OCI-LY1 (cell line): ENCODE measurements at regions not wholly inside any gene's neighbourhood (a gene's known extent, or its start where the extent isn't known, plus 50 kb on each side); places are given as distances from the start of the nearest gene placed in this dataset.

ENCODE experiments used
- H2AFZ ChIP-seq: fragments of 200-600 bp; sonication (generic), shearing (Covaris generic); 2 replicates; pipeline ENCODE4 v1.6.0; 2014; ENCODE audit warnings: antibody characterized with exemption, mild to moderate bottlenecking, low read length
- H3F3A ChIP-seq: fragments of 200-600 bp; sonication (generic), shearing (Covaris generic); 2 replicates; pipeline ENCODE4 v1.6.0; 2014; ENCODE audit warnings: mild to moderate bottlenecking, antibody characterized with exemption, low read length, moderate library complexity; ENCODE audit not compliant: insufficient read depth
- H3K27ac ChIP-seq: fragments of 200-600 bp; sonication (generic); 2 replicates; pipeline ENCODE4 v1.5.1; 2014; ENCODE audit warnings: low read length, mixed run types, mild to moderate bottlenecking, low read depth; ENCODE audit not compliant: poor library complexity, severe bottlenecking
- H3K27me3 ChIP-seq: fragments of 200-600 bp; sonication (generic); 2 replicates; pipeline ENCODE4 v1.6.0; 2014; ENCODE audit warnings: antibody characterized with exemption, mild to moderate bottlenecking, low read length, moderate library complexity; ENCODE audit not compliant: insufficient read depth
- H3K36me3 ChIP-seq: fragments of 200-600 bp; sonication (generic); 2 replicates; pipeline ENCODE4 v1.6.1; 2014; ENCODE audit warnings: mild to moderate bottlenecking, antibody characterized with exemption, low read length, moderate library complexity, mixed read lengths; ENCODE audit not compliant: insufficient read depth
- H3K4me1 ChIP-seq: fragments of 200-600 bp; sonication (generic); 2 replicates; pipeline ENCODE4 v1.5.1; 2014; ENCODE audit warnings: mild to moderate bottlenecking, low read length, moderate library complexity; ENCODE audit not compliant: insufficient read depth, severe bottlenecking
- H3K4me2 ChIP-seq: fragments of 200-600 bp; sonication (generic), shearing (Covaris generic); 2 replicates; pipeline ENCODE4 v1.6.1; 2014; ENCODE audit warnings: low read length
- H3K4me3 ChIP-seq: fragments of 200-600 bp; sonication (generic); 2 replicates; pipeline ENCODE4 v1.5.1; 2014; ENCODE audit warnings: low read length, low read depth, mild to moderate bottlenecking, mixed read lengths; ENCODE audit not compliant: poor library complexity, severe bottlenecking
- H3K79me2 ChIP-seq: fragments of 200-600 bp; shearing (Covaris generic); 2 replicates; pipeline ENCODE4 v1.6.1; 2016; ENCODE audit warnings: mixed run types, low read length, mixed read lengths; ENCODE audit not compliant: insufficient read depth
- H3K9ac ChIP-seq: fragments of 200-600 bp; sonication (generic), shearing (Covaris generic); 2 replicates; pipeline ENCODE4 v1.6.1; 2014; ENCODE audit warnings: mild to moderate bottlenecking, low read length, mixed read lengths
- H3K9me2 ChIP-seq: fragments of 200-600 bp; sonication (generic), shearing (Covaris generic); 2 replicates; pipeline ENCODE4 v1.6.1; 2014; ENCODE audit warnings: low read depth, mild to moderate bottlenecking, low read length, mixed read lengths
- H3K9me3 ChIP-seq: fragments of 200-600 bp; shearing (Covaris generic); 2 replicates; pipeline ENCODE4 v1.6.1; 2014; ENCODE audit warnings: low read length, mixed read lengths
- H4K20me1 ChIP-seq: fragments of 200-600 bp; sonication (generic), shearing (Covaris generic); 2 replicates; pipeline ENCODE4 v1.6.0; 2016; ENCODE audit warnings: mild to moderate bottlenecking, low read length; ENCODE audit not compliant: insufficient read depth
- EZH2 ChIP-seq: fragments of 200-600 bp; sonication (generic), shearing (Covaris generic); IDR thresholded peaks from 2 replicates; pipeline ENCODE4 v1.8.0; 2017; ENCODE audit warnings: borderline replicate concordance, mixed run types, mild to moderate bottlenecking, antibody characterized with exemption, low read length, moderate library complexity, mixed read lengths
- TF ChIP-seq, protein P1 (sequence below): fragments of 200-600 bp; sonication (generic), shearing (Covaris generic); IDR thresholded peaks from 2 replicates; pipeline ENCODE4 v1.5.1; 2017; ENCODE audit warnings: mild to moderate bottlenecking, antibody characterized with exemption, low read length, moderate library complexity, mixed read lengths

GRCh38 chr5:142221091-142221860, 103.5 kb downstream of the SPRY4 start:
- H3F3A ChIP-seq = no peaks in the 10 kb centered on the region

DNA sequence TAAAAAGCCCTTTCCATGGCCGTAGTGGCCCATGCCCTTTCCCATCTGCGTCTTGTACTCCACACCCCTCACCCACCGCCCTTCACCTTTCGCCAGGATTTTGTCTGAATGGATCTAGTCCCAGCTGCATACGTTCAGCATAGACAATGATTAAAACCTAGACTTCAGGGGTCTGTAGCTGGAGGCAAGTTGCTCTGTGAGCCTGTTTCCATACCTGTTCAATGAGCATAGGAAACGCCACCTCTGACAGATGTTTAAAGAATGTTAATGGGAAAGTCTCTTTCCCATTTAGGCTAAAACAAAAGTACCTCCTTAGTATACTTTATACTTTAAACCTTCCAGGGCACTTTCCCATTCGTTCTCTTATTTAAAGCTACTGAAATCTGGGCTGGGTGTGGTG, 105.7 kb downstream of the SPRY4 start:
- Histone ChIP-seq H3K4me3 (no peak overlapping the region), H3K9ac (no peak overlapping the region), H3K9me3 (no peaks in the 10 kb centered on the region), H3K27ac (no peak overlapping the region), H3K4me2 (no peak overlapping the region), H2AFZ (no peak overlapping the region), H3K36me3 (no peaks in the 10 kb centered on the region), H3K4me1 (peaks cover 11% of the 10 kb centered on the region), H3K9me2 (no peaks in the 10 kb centered on the region), H4K20me1 (no peaks in the 10 kb centered on the region), H3K27me3 (peaks cover 3% of the 10 kb centered on the region; the same call in 1 of the 2 replicates), H3F3A (no peaks in the 10 kb centered on the region), H3K79me2 (no peaks in the 10 kb centered on the region)
- TF ChIP-seq, protein P1, sequence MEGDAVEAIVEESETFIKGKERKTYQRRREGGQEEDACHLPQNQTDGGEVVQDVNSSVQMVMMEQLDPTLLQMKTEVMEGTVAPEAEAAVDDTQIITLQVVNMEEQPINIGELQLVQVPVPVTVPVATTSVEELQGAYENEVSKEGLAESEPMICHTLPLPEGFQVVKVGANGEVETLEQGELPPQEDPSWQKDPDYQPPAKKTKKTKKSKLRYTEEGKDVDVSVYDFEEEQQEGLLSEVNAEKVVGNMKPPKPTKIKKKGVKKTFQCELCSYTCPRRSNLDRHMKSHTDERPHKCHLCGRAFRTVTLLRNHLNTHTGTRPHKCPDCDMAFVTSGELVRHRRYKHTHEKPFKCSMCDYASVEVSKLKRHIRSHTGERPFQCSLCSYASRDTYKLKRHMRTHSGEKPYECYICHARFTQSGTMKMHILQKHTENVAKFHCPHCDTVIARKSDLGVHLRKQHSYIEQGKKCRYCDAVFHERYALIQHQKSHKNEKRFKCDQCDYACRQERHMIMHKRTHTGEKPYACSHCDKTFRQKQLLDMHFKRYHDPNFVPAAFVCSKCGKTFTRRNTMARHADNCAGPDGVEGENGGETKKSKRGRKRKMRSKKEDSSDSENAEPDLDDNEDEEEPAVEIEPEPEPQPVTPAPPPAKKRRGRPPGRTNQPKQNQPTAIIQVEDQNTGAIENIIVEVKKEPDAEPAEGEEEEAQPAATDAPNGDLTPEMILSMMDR = no peak
- no peak for TF ChIP-seq EZH2

More at GRCh38 chr5:142221091-142221860, 103.5 kb downstream of the SPRY4 start:
- H3K27ac ChIP-seq = no peak overlapping the region
- H3K36me3 ChIP-seq = no peaks in the 10 kb centered on the region
- H3K27me3 ChIP-seq = peaks cover 3% of the 10 kb centered on the region; the same call in 1 of the 2 replicates
- TF ChIP-seq EZH2 = no peak
- TF ChIP-seq, protein P1 = no peak
- H3K4me1 ChIP-seq = peaks cover 11% of the 10 kb centered on the region
- H2AFZ ChIP-seq = no peak overlapping the region
- H3K9me3 ChIP-seq = no peaks in the 10 kb centered on the region
- no peaks in the 10 kb centered on the region for H3K79me2 ChIP-seq
- no peak overlapping the region for H3K4me3 ChIP-seq
- H3K9ac ChIP-seq = no peak overlapping the region
- H4K20me1 ChIP-seq = no peaks in the 10 kb centered on the region
- no peak overlapping the region for H3K4me2 ChIP-seq
- no peaks in the 10 kb centered on the region for H3K9me2 ChIP-seq

DNA sequence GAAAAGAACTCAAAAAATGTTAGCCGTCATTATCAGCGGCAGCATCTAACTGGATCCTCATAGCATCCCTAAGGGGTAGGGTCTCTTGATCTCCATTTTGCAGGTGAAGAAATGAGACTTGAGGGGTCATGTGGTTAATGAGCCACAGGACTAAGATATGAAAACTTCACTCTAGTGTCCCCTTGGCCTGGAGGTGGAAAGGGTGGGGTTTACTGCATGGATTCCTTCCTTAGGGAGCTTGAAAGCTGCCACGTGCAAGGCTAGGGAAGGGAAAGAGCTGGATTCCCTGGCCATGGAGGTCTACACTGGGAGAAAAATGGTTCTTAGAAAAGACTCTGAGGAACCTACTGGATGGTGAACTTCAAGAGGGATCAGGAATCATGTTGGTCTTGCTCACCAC, 107.9 kb downstream of the SPRY4 start:
- Histone ChIP-seq H3K9ac (no peak overlapping the region), H2AFZ (no peak overlapping the region), H3K4me1 (no peaks in the 10 kb centered on the region), H4K20me1 (no peaks in the 10 kb centered on the region), H3K4me3 (no peak overlapping the region), H3K9me2 (no peaks in the 10 kb centered on the region), H3K4me2 (no peak overlapping the region), H3K27me3 (peaks cover 3% of the 10 kb centered on the region; the same call in 1 of the 2 replicates), H3K36me3 (no peaks in the 10 kb centered on the region), H3K27ac (no peak overlapping the region), H3F3A (no peaks in the 10 kb centered on the region), H3K9me3 (no peaks in the 10 kb centered on the region), H3K79me2 (no peaks in the 10 kb centered on the region)
- TF ChIP-seq, protein P1 = no peak
- TF ChIP-seq EZH2 = no peak
